Suppressor macrophage treated with lipopolysaccharide for 4 hours (primary cell): ENCODE measurements at regions not wholly inside any gene's neighbourhood (a gene's known extent, or its start where the extent isn't known, plus 50 kb on each side); places are given as distances from the start of the nearest gene placed in this dataset.

ENCODE experiments used
- DNase-seq: peaks from one replicate; pipeline ENCODE4 v3.0.0-alpha.2; 2020

DNA sequence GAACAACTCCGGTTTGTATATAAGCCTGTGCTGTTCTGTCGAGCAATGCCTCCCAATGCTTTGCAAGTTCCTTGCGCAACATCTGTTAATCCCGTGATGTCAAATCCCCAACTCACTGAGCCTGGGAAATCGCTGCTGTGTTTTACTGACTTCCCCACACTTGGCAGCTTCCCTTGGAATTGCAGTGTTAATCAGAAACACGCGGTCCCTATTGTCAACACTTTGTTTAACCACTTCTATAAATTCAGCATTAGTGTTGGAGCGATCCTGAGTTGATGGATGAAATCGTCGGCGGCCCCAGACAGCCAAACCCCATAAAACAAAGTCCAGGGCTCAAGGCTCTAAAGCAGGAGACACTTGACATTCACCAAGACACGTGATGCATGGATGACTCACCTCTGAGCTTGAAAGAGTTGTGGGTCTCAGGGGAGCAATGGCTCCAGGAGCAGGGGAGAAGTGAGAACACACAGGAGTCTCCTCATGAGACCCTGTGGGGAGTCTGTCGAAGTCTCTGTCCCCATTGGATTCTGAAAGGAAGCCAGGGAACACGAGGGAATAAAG lies 555.3 kb downstream of the MIAT start:
- DNase-seq, result peak; percentile 92

GRCh38 chr22:27213294-27213693 lies 555.9 kb downstream of the MIAT start:
- DNase-seq, result no peak

GRCh38 chr22:27213766-27214581 lies 556.6 kb downstream of the MIAT start:
- DNase-seq, result no peak

GRCh38 chr22:27214691-27215090 lies 557.3 kb downstream of the MIAT start:
- DNase-seq, result no peak

DNA sequence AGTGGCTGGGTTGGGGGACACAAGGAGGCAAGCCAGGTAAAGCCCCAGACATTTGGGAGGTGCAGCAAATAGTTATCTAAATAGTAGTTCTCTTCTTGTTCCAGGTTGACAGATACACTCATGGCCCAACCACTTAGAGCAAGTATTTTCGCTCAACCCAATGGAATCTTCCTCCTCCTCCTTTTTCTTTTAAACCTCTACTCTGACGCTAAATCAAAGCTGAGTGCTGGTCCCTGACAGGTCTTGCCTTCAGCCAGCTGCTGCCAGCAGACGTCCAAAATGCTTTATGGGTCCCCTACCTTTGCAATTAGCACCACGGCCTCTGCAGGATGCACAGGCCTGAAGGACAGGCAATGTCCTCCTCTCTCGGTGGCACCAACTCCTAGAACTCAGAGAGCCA lies 558.5 kb downstream of the MIAT start:
- DNase-seq, result no peak

DNA sequence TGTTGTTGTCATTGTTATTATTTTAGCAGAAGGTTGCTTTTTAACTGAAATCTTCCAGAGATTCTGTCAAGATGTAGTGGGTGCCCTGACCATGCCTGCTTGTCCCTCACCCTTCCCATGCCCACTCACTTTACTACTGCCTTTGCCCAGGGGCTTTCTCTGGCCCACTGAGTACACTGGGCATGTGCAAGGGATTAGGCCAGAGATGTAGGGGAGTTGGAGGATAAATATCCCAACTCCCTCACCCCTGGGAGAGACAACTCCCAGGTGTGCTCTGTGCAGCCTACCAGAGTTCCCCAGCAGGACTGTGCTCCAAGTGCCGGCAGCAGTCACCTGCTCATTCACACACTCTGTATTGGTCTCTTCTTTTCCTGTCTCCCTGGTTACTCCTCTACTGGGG lies 559.1 kb downstream of the MIAT start:
- no peak for DNase-seq

DNA sequence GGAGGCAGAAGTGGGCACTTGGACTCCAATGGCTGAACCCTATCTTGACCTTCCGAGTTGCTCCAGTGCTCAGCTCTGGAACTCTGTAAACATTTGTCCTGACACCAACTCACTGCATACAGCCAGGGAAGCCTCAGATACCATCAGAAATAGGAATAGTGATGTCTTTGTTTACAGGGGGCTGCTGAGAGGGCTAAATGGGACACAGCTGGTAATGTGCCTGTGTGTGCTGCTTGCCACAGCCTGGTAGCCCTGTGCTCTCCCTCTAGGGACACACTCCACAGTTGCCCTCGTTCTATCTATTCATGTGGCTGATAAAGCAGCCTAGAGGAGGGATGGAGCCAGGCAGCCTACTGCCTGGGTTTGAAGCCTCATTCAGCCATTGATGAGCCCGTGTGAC lies 559.8 kb downstream of the MIAT start:
- DNase-seq, result no peak

- no peak for DNase-seq
These were observed 560.9 kb downstream of the MIAT start for GRCh38 chr22:27218012-27218920.

DNA sequence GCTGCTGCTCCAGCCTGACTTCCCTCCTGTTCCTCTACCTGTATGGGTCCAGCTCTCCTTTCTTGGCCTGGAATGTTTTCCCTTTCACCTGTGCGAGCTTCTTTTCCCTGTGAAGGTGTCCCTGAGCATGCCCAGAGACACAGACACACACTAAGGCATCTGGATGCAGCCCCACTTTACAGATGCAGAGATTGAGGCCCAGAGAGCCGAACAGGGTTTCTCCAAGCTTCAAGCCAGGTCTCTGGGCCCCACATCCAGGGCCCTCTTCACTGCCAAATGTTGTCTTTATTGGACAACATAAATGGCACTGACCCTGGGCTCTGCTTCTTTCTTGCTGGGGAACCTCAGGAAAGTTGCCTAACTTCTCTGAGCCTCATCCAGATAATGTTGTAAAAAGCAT lies 561.6 kb downstream of the MIAT start:
- no peak for DNase-seq

DNA sequence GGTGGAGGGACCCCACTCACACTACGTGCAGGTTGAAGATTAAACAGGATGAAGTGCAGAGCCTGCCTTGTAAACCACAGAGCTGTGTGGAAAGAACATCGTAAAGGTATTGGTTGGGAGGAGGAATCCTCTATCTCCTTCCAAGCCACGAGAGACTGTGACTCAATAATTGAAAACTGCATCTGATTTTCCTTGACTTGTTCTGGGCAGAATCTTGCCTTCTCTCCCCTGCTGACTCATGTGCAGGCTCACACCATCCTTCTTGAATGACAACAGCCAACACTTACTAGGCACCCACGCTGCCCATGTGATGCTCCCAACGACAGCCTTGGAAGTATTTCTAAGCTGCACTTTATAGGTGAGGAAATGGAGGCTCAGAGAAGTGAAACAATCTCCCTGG lies 563.0 kb downstream of the MIAT start:
- peak; percentile 12 for DNase-seq

- DNase-seq, result no peak
These were observed 564.8 kb downstream of the MIAT start for GRCh38 chr22:27222178-27222577.

GRCh38 chr22:27223317-27224177 lies 566.2 kb downstream of the MIAT start:
- peak; percentile 62 for DNase-seq

GRCh38 chr22:27224485-27225374 lies 567.3 kb downstream of the MIAT start:
- DNase-seq, result no peak

GRCh38 chr22:27226666-27227065 lies 569.3 kb downstream of the MIAT start:
- no peak for DNase-seq

DNA sequence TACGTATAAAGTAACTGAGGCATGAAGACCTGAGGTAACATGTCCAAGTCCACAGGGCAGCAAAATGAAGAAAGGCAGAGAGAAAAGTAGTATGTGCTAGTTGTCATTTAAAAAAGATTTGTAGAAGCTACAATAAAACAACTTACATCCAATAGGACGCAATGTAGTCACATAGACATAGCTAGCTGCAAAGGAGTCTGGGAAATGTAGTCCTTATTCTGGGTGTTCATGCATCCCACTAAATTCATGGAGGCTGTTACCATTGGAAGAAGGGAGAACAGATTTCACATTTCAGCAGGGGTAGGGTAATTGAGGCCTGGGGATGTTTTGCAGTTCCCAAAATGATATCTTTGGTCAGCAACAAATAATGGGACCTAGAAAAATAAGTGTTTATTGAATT lies 571.4 kb downstream of the MIAT start:
- DNase-seq, result no peak

DNA sequence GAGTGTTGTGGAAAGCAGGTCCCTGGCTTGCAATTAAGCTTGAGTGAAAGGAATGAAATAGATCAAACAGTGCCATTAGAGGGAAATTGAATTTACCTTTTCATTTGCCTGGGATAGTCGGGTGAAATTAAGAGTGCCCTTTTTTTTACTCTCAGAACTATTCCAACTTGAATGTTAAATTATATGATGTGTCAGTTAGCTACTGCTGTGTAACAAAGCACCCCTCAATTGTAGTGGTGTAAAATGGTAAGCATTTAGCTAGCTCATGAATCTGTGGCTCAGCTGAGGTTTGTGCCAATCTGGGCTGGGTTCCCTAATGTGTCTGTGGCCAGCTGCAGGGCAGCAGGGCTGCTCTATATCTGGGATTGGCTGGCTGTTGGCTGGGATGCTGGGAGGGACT lies 571.4 kb downstream of the MN1 start:
- no peak for DNase-seq

- DNase-seq, result no peak
These were observed 570.3 kb downstream of the MN1 start for GRCh38 chr22:27231266-27231665.

GRCh38 chr22:27232077-27232476 lies 569.5 kb downstream of the MN1 start:
- no peak for DNase-seq

DNA sequence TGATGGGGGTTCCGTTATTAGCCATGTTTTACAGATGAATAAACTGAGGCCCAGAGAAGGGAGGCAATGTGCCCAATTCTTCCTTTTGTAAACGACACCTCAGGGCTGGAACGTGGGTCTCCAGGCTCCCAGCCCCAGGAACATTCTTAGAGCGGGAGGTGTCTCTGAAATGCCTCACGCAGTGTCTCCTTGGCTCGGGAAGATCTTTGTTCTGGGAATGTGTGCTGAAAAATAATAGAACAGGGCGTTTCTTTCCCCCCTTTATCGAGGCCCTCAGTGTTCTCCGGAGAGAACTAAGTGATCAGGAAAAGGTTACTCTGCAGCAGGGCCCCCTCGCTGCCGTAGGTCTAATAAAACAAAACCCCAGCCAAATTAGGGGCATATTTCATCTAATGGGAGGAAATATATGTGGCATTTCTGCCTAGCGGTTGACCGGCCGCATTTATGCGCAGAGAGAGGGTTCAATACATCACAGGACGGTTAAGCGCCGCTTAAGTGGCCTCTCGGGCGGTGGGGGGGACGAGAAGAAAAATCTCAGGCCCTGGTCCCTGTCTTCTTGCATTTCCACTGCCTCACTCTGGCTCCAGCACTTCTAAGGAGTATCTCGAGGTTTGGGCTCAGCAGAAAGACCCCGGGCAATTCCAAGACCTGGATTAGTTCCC lies 564.3 kb downstream of the MN1 start:
- no peak for DNase-seq

GRCh38 chr22:27238935-27239510 lies 562.5 kb downstream of the MN1 start:
- DNase-seq, result no peak

- DNase-seq, result no peak
These were observed 562.0 kb downstream of the MN1 start for GRCh38 chr22:27239520-27239919.
